A172 (cell line): ENCODE measurements at regions not wholly inside any gene's neighbourhood (a gene's known extent, or its start where the extent isn't known, plus 50 kb on each side); places are given as distances from the start of the nearest gene placed in this dataset.
"Not testable (repeated sequence)": the region's sequence is repeated elsewhere in the genome, so short reads cannot be mapped to it uniquely, and the experiment has no call there.

Experiments used
- DNase-seq: peaks from one replicate; pipeline ENCODE4 v3.0.0-alpha.2; 2015; ENCODE audit warnings: low spot score

GRCh38 chr12:58009405-58010195, 68.2 kb downstream of the ATP23 start:
- no peak for DNase-seq

- no peak for DNase-seq
These were observed 70.3 kb downstream of the ATP23 start for GRCh38 chr12:58011676-58012075.

GRCh38 chr12:58022379-58023020, 81.1 kb downstream of the ATP23 start:
- DNase-seq, result not testable (repeated sequence)

GRCh38 chr12:58025431-58025830, 84.1 kb downstream of the ATP23 start:
- no peak for DNase-seq

- no peak for DNase-seq
These were observed 85.1 kb downstream of the ATP23 start for GRCh38 chr12:58026426-58026825.

- no peak for DNase-seq
These were observed 85.8 kb downstream of the ATP23 start for GRCh38 chr12:58026897-58027891.

GRCh38 chr12:58028294-58028693, 86.9 kb downstream of the ATP23 start:
- no peak for DNase-seq

- no peak for DNase-seq
These were observed 87.9 kb downstream of the ATP23 start for GRCh38 chr12:58029260-58029659.

GRCh38 chr12:58030566-58031279, 89.4 kb downstream of the ATP23 start:
- peak; percentile 43 for DNase-seq

- no peak for DNase-seq
These were observed 90.8 kb downstream of the ATP23 start for GRCh38 chr12:58032156-58032555.

- no peak for DNase-seq
These were observed 92.5 kb downstream of the ATP23 start for GRCh38 chr12:58033831-58034230.

GRCh38 chr12:58034311-58034710, 92.9 kb downstream of the ATP23 start:
- DNase-seq, result no peak

- DNase-seq, result no peak
These were observed 93.3 kb downstream of the ATP23 start for GRCh38 chr12:58034712-58035111.

GRCh38 chr12:58041441-58041840, 100.1 kb downstream of the ATP23 start:
- DNase-seq, result no peak

- DNase-seq, result no peak
These were observed 103.6 kb downstream of the ATP23 start for GRCh38 chr12:58044966-58045365.

- DNase-seq, result no peak
These were observed 104.9 kb downstream of the ATP23 start for GRCh38 chr12:58046271-58046670.

GRCh38 chr12:58051378-58051777, 110.0 kb downstream of the ATP23 start:
- DNase-seq, result no peak

GRCh38 chr12:58064666-58065065, 123.3 kb downstream of the ATP23 start:
- DNase-seq, result no peak

- no peak for DNase-seq
These were observed 124.9 kb downstream of the ATP23 start for GRCh38 chr12:58066296-58066695.

GRCh38 chr12:58067610-58068387, 126.4 kb downstream of the ATP23 start:
- peak; percentile 59 for DNase-seq

- no peak for DNase-seq
These were observed 127.3 kb downstream of the ATP23 start for GRCh38 chr12:58068706-58069105.
